Fibroblast of villous mesenchyme (primary cell): ENCODE measurements at regions not wholly inside any gene's neighbourhood (a gene's known extent, or its start where the extent isn't known, plus 50 kb on each side); places are given as distances from the start of the nearest gene placed in this dataset.

Experiments used
- DNase-seq: peaks from one replicate; pipeline ENCODE4 v3.0.0-alpha.2; 2010; ENCODE audit warnings: low read depth
- H3K4me3 ChIP-seq: 2 replicates; pipeline ENCODE4 v1.5.1; 2011; ENCODE audit warnings: low read depth, mild to moderate bottlenecking, low read length
- CTCF ChIP-seq: IDR thresholded peaks from 2 replicates; pipeline ENCODE4 v1.5.1; 2012; ENCODE audit warnings: low read depth, mild to moderate bottlenecking, low read length; ENCODE audit not compliant: insufficient read depth

- no peak overlapping the region for H3K4me3 ChIP-seq
- DNase-seq = no peak
- TF ChIP-seq CTCF = no peak
Observed at GRCh38 chr2:53378791-53379190, 388.8 kb upstream of the CHAC2 start.

GRCh38 chr2:53373126-53373525 lies 394.5 kb upstream of the CHAC2 start:
- TF ChIP-seq CTCF = no peak
- no peak for DNase-seq
- no peak overlapping the region for H3K4me3 ChIP-seq

GRCh38 chr2:53366543-53366942 lies 401.1 kb upstream of the CHAC2 start:
- no peak for TF ChIP-seq CTCF
- DNase-seq = peak; percentile 4

GRCh38 chr2:53362934-53363333 lies 404.7 kb upstream of the CHAC2 start:
- TF ChIP-seq CTCF = no peak
- no peak for DNase-seq
- no peak overlapping the region for H3K4me3 ChIP-seq

More at GRCh38 chr2:53366543-53366942, 401.1 kb upstream of the CHAC2 start:
- no peak overlapping the region for H3K4me3 ChIP-seq

- no peak for TF ChIP-seq CTCF
- no peak overlapping the region for H3K4me3 ChIP-seq
- no peak for DNase-seq
Observed at GRCh38 chr2:53356291-53356905, 411.2 kb upstream of the CHAC2 start.

- DNase-seq = peak; percentile 85
- no peak for TF ChIP-seq CTCF
- no peak overlapping the region for H3K4me3 ChIP-seq
Observed at GRCh38 chr2:53353135-53354114, 414.2 kb upstream of the CHAC2 start.
